Testis (tissue), 2 donors: ENCODE measurements at regions not wholly inside any gene's neighbourhood (a gene's known extent, or its start where the extent isn't known, plus 50 kb on each side); places are given as distances from the start of the nearest gene placed in this dataset.

Source experiments
- CTCF ChIP-seq, 3 experiments: fragments of 450-650 bp in 2 of 3; fragments of 200-600 bp in 1 of 3; sonication (generic) in 1 of 3; IDR thresholded peaks; one replicate each; pipeline ENCODE4 v1.5.1; 2016 to 2019; ENCODE audit warnings: antibody characterized with exemption in 3 of 3, mild to moderate bottlenecking in 2 of 3, moderate library complexity in 1 of 3
- POLR2A ChIP-seq: fragments of 450-650 bp; IDR thresholded peaks from one replicate; pipeline ENCODE4 v1.6.1; 2017; ENCODE audit warnings: antibody characterized with exemption, mild to moderate bottlenecking, moderate library complexity

- no peak for TF ChIP-seq CTCF (IDR thresholded peaks at IDR 0.05)
- no peak for TF ChIP-seq POLR2A
These were observed 168.6 kb upstream of the KCNK2 start for GRCh38 chr1:214913966-214914365.
